ENCODE measurements at regions not wholly inside any gene's neighbourhood (a gene's known extent, or its start where the extent isn't known, plus 50 kb on each side); places are given as distances from the start of the nearest gene placed in this dataset.
"Not testable (repeated sequence)": the region's sequence is repeated elsewhere in the genome, so short reads cannot be mapped to it uniquely, and the experiment has no call there.

DNA sequence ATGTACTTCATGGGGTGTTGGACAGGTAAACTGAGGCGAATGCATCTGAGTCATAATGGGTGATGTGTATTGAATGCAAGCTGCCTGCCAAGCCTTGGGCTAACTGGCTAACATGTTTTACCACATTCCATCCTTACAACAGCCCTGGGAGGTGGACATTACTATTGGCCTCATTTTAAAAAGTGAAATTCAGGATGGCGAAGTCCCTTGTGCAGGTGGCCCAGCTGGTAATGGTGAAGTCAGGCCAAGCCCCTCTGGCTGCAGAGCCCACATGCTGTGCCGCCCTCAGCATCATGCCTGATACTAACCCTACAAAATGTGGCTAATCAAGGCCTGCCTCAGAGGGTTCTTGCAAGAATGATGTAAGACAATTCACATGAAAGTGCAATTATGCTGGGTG is 60.0 kb upstream of the CHD2 start:
- in situ Hi-C loops (cut with HindIII; ENCODE audit: low pct_unique_long_range_greater_than_20kb, low sequenced_read_pairs), result no loop called here
- no peak for DNase-seq (ENCODE audit: low read depth)

DNA sequence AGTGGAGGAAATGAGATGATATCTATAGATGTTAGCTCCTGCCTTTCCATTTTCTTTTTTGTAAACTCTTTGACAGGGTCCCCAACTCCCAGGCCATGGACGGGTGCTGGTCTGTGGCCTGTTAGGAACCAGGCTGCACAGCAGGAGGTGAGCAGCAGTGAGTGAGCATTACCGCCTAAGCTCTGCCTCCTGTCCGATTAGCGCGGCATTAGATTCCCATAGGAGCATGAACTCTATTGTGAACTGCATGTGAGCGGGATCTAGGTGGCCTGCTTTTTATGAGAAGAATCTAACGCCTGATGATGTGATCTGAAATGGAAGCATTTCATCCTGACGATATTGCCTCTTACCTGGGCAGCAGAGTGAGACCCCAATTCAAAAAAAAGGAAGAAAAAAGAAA is 56.8 kb upstream of the CHD2 start:
- DNase-seq (ENCODE audit: low read depth), result no peak
- in situ Hi-C loops (cut with HindIII; ENCODE audit: low pct_unique_long_range_greater_than_20kb, low sequenced_read_pairs), result no loop called here

DNA sequence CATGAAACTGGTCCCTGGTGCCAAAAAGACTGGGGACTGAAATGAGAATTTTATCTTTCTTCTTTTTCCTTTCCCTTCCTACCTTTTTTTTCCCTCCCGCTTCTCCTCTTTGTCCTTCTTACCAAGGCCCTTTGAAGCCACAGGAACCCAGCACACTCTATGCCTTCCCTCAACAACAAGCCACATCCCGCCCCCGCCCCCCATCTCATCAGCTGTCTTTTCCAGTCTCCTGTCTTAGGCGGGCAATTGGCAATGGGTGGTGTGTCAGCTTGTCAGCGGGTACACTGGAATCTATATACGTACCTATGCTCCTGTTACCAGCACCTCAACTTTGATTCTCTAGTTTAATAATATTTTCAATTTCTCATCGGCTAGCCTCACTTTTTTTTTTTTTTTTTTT is 56.3 kb upstream of the CHD2 start:
- in situ Hi-C loops (cut with HindIII; ENCODE audit: low pct_unique_long_range_greater_than_20kb, low sequenced_read_pairs), result no loop called here

DNA sequence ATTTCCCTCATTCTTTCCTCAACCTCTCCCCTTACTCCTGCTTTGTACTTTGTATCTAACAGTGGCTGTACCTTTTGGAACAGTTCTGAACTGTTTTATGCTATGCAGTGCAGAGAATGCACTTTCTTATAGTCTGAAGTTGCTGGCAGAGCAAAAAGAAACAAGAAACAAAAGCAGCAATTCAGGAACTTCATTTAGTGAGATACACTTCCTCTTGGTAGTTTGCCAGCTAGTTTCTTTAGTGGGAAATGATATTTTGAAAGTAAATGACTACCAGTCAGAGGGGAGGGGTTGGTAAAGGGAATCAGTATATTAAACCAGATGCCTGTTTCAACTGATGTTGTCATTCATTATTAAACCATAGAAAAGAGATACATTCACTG is 55.0 kb upstream of the CHD2 start:
- DNase-seq (ENCODE audit: low read depth), result peak; percentile 70
- in situ Hi-C loops (cut with HindIII; ENCODE audit: low pct_unique_long_range_greater_than_20kb, low sequenced_read_pairs), result no loop called here

More for the DNA sequence above, 56.3 kb upstream of the CHD2 start:
- no peak for DNase-seq (ENCODE audit: low read depth)

DNA sequence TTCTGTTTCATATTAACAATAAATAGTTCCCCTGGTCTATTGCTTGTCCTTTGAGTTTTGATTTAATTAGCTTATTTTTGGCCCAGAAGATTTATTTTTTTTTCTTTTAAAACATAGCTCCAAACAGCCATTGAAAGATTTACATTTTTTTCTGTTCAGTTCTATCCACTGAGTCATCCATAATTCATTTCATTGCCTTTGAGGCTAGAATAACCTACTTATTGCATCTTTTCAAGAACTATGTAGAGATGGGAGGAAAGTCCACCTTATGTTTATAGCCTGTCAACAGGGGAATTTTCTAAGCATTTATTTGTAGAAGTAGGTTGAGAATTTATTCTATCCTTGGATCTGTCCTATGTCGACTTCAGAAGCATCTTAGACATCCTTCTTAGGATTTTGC is 53.4 kb upstream of the CHD2 start:
- in situ Hi-C loops (cut with HindIII; ENCODE audit: low pct_unique_long_range_greater_than_20kb, low sequenced_read_pairs), result no loop called here
- DNase-seq (ENCODE audit: low read depth), result no peak

DNA sequence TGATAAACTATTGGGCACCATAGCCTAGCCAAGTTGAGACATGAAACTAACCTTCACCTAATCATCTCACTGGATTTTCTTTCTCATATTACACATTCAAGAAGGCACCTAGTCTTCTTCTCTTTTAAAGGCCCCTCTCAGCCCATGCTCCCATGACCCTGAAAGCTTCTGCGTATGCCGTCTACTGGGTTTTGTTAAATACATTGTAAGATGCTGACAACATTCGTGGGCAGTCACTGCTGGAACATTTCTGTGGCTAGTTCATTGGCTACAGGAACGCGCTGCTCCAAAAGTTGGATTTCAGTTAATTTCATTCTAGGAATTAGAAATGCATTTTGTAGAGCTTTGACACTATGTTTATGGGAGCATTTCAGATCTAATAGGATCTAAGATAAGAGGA is 52.3 kb upstream of the CHD2 start:
- in situ Hi-C loops (cut with HindIII; ENCODE audit: low pct_unique_long_range_greater_than_20kb, low sequenced_read_pairs), result no loop called here

DNA sequence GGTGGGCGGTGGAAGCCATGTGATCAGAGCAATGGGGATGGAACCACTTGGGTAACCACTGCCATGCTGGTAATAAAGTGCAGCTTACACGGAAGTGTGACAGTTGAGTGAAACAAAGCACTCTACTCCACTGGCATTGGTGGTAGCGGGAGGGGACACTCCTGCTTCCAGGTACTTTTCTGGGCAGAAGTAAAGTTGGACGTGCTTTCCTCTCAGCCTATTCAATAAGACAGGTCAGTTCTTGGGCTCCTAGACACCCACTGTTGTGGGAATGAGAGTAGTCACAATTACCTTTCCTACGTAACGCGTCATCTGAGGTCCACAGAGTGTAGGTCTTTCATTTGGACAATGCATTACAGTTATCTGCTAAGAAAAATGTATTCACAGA is 51.7 kb upstream of the CHD2 start:
- in situ Hi-C loops (cut with HindIII; ENCODE audit: low pct_unique_long_range_greater_than_20kb, low sequenced_read_pairs), result no loop called here
- no peak for DNase-seq (ENCODE audit: low read depth)

More for the DNA sequence above, 52.3 kb upstream of the CHD2 start:
- no peak for DNase-seq (ENCODE audit: low read depth)

DNA sequence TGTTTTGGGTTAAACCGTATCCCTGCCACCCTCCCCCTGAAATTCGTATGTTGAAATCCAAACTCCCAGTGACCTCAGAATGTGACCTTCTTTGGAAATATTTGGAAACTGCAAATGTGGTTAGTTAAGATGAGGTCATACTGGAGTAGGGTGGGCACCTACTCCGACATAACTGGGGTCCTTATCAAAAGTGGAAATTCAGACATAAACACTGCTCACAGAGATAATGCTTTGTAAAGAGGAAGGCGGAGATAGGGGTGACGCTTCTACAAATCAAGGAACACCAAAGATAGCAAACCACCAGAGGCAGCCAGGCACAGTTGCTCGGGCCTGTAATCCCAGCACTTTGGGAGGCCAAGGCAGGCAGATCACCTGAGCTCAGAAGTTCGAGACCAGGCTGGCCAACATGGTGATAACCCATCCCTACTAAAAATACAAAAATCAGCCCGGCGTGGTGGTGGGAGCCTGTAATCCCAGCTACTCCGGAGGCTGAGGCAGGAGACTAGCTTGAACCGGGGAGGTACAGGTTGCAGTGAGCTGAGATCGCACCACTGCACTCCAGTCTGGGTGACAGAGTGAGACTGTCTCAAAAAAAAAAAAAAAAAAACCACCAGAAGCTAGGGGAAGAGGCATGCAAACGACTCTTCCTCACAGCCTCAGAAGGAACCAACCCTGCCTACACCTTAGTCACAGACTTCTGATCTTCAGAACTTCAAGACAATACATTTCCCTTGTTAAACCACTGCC is 51.1 kb upstream of the CHD2 start:
- in situ Hi-C loops (cut with HindIII; ENCODE audit: low pct_unique_long_range_greater_than_20kb, low sequenced_read_pairs), result no loop called here
- DNase-seq (ENCODE audit: low read depth), result no peak

DNA sequence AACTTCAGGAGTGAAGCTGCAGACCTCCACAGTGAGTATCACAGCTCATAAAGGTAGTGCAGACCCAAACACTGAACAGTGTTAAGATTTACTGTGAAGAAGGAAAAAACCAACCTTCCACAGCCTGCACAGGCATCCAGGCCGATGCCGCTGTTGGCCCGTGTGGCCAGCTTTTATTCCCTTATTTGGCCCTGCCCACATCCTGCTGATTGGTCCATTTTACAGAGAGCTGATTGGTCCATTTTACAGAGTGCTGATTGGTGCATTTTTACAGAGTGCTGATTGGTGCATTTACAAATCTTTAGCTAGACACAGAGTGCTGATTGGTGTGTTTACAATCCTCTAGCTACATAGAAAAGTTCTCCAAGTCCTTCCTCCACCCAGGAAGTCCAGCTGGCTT is 49.9 kb upstream of the CHD2 start:
- in situ Hi-C loops (cut with HindIII; ENCODE audit: low pct_unique_long_range_greater_than_20kb, low sequenced_read_pairs), result not testable (repeated sequence)

More for the DNA sequence above, 49.9 kb upstream of the CHD2 start:
- not testable (repeated sequence) for DNase-seq (ENCODE audit: low read depth)
